AG09319 (cell line): ENCODE measurements at regions not wholly inside any gene's neighbourhood (a gene's known extent, or its start where the extent isn't known, plus 50 kb on each side); places are given as distances from the start of the nearest gene placed in this dataset.

Source experiments
- DNase-seq: peaks from one replicate; pipeline ENCODE4 v3.0.0-alpha.2; 2010; ENCODE audit warnings: low read depth; ENCODE audit errors: extremely low read depth
- CTCF ChIP-seq: IDR thresholded peaks from 2 replicates; pipeline ENCODE4 v1.5.1; 2011; ENCODE audit warnings: low read depth, mild to moderate bottlenecking, inconsistent platforms, low read length, moderate library complexity

GRCh38 chr7:51995596-51996179 is 679.1 kb upstream of the COBL start:
- no peak for TF ChIP-seq CTCF
- no peak for DNase-seq

- no peak for TF ChIP-seq CTCF
Measured at GRCh38 chr7:51982653-51983052, 666.0 kb upstream of the COBL start.

GRCh38 chr7:51980812-51981211 is 664.2 kb upstream of the COBL start:
- no peak for TF ChIP-seq CTCF

More at GRCh38 chr7:51982653-51983052, 666.0 kb upstream of the COBL start:
- no peak for DNase-seq

GRCh38 chr7:51980313-51980712 is 663.7 kb upstream of the COBL start:
- TF ChIP-seq CTCF: no peak
- no peak for DNase-seq

More at GRCh38 chr7:51980812-51981211, 664.2 kb upstream of the COBL start:
- DNase-seq: no peak

- no peak for TF ChIP-seq CTCF
- DNase-seq: no peak
Measured at GRCh38 chr7:51977913-51978312, 661.3 kb upstream of the COBL start.

GRCh38 chr7:51973939-51974338 is 657.3 kb upstream of the COBL start:
- no peak for TF ChIP-seq CTCF
- no peak for DNase-seq

- no peak for DNase-seq
- no peak for TF ChIP-seq CTCF
Measured at GRCh38 chr7:51973071-51973470, 656.5 kb upstream of the COBL start.
